Hepatocyte (in vitro differentiated cells): ENCODE measurements at regions not wholly inside any gene's neighbourhood (a gene's known extent, or its start where the extent isn't known, plus 50 kb on each side); places are given as distances from the start of the nearest gene placed in this dataset.

Experiments
- EZH2 ChIP-seq: fragments of 200-600 bp; sonication (generic); IDR thresholded peaks from 2 replicates; pipeline ENCODE4 v1.6.1; 2016; ENCODE audit warnings: antibody characterized with exemption, mild to moderate bottlenecking, borderline replicate concordance
- EZH2phosphoT487 ChIP-seq: fragments of 200-600 bp; sonication (generic); IDR thresholded peaks from one replicate; pipeline ENCODE4 v1.6.1; 2018; ENCODE audit warnings: antibody characterized with exemption, mild to moderate bottlenecking, low read depth, moderate library complexity; ENCODE audit not compliant: unreplicated experiment, severe bottlenecking
- TF ChIP-seq, protein P1 (sequence below): fragments of 200-600 bp; sonication (generic); IDR thresholded peaks from 2 replicates; pipeline ENCODE4 v1.5.1; 2016; ENCODE audit warnings: antibody characterized with exemption, mild to moderate bottlenecking; ENCODE audit not compliant: poor library complexity

DNA sequence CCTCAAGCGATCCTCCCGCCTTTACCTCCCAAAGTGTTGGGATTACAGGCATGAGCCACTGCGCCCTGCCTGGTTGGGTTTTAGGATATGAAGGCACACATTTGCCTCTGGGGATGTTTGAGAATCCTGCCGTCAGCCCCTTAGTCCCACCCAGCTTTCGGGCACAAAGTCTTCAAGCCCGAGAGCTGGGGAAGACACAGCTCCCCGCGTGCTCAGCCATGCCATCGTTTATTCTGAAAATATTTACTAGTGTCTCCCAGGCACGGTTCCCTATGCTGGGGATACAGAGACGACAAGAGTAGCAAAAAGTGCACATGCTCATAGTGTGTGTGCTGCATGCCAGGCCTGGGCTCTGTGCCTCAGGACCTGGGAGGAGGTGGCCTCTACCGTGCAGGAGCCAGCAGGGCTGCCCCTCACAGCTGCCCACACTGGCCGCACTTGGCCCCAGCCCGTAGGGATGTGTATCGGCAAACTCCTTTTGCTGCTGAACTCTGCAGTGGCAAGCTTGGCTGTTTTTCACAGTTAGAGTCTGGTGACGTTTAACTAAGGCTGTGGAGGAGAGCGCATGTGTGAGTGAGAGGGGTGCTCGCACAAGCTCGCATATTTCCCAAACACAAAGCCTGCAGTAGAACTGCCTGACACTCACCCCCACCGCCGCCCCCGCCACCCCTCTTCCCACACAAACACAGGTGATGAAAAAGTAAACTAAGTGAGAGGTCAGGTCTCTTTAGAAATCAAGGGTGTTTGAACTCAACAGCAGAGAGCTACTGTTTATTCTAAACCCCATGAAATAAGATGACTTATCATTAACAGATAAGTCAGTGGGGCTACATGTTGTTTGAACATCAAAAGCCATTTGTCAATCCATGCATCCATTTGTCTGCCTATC, 266.4 kb downstream of the MRTFB start:
- TF ChIP-seq EZH2: no peak
- TF ChIP-seq, protein P1, sequence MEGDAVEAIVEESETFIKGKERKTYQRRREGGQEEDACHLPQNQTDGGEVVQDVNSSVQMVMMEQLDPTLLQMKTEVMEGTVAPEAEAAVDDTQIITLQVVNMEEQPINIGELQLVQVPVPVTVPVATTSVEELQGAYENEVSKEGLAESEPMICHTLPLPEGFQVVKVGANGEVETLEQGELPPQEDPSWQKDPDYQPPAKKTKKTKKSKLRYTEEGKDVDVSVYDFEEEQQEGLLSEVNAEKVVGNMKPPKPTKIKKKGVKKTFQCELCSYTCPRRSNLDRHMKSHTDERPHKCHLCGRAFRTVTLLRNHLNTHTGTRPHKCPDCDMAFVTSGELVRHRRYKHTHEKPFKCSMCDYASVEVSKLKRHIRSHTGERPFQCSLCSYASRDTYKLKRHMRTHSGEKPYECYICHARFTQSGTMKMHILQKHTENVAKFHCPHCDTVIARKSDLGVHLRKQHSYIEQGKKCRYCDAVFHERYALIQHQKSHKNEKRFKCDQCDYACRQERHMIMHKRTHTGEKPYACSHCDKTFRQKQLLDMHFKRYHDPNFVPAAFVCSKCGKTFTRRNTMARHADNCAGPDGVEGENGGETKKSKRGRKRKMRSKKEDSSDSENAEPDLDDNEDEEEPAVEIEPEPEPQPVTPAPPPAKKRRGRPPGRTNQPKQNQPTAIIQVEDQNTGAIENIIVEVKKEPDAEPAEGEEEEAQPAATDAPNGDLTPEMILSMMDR: no peak
- TF ChIP-seq EZH2phosphoT487: no peak
